SJSA1 (cell line): ENCODE measurements at regions not wholly inside any gene's neighbourhood (a gene's known extent, or its start where the extent isn't known, plus 50 kb on each side); places are given as distances from the start of the nearest gene placed in this dataset.
"Not testable (repeated sequence)": the region's sequence is repeated elsewhere in the genome, so short reads cannot be mapped to it uniquely, and the experiment has no call there.

Experiments
- DNase-seq, 2 experiments: peaks; one replicate each; pipeline ENCODE4 v3.0.0-alpha.2; 2015 to 2020; ENCODE audit warnings: low spot score in 2 of 2, low read depth in 1 of 2
- H3K27ac ChIP-seq: fragments of 250-450 bp; sonication (Bioruptor Pico); 2 replicates; pipeline ENCODE4 v1.5.1; 2020; ENCODE audit warnings: mild to moderate bottlenecking, moderate library complexity
- H3K27me3 ChIP-seq: fragments of 250-450 bp; sonication (Bioruptor Pico); replicated peaks from 2 replicates; pipeline ENCODE4 v1.5.1; 2020; ENCODE audit warnings: mild to moderate bottlenecking, moderate library complexity
- H3K36me3 ChIP-seq: fragments of 250-450 bp; sonication (Bioruptor Pico); 2 replicates; pipeline ENCODE4 v1.5.1; 2020; ENCODE audit warnings: mild to moderate bottlenecking
- H3K4me1 ChIP-seq: fragments of 250-450 bp; sonication (Bioruptor Pico); replicated peaks from 2 replicates; pipeline ENCODE4 v1.6.1; 2021; ENCODE audit warnings: mild to moderate bottlenecking
- H3K4me3 ChIP-seq: fragments of 250-450 bp; sonication (Bioruptor Pico); 2 replicates; pipeline ENCODE4 v1.5.1; 2020; ENCODE audit warnings: mild to moderate bottlenecking
- H3K9me3 ChIP-seq: fragments of 250-450 bp; sonication (Bioruptor Pico); replicated peaks from 2 replicates; pipeline ENCODE4 v1.5.1; 2020; ENCODE audit warnings: mild to moderate bottlenecking

DNA sequence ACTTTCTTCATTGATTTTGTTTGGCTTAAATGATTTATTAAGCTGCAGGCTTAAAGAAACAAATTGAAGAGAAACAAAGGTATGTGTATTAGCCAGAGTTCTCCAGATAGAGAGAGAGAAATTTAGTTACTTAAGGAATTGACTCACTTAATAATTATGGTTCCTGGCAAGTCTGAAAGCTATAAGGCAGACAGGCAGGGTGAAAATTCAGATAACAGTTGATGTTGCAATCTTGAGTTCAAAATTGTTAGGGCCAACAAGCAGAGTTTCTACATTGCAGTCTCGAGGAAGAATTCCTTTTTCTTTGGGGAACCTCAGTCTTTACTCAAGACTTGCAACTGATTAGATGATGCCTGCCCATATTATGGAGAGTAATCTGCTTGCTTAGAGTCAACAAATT lies 593.5 kb downstream of the ADCYAP1 start:
- Histone ChIP-seq H3K27ac (no peak overlapping the region), H3K36me3 (no peaks in the 10 kb centered on the region), H3K4me3 (no peak overlapping the region), H3K4me1 (no peaks in the 10 kb centered on the region), H3K27me3 (no peaks in the 10 kb centered on the region), H3K9me3 (no peaks in the 10 kb centered on the region; the same call in 1 of the 2 replicates)
- no peak for DNase-seq

DNA sequence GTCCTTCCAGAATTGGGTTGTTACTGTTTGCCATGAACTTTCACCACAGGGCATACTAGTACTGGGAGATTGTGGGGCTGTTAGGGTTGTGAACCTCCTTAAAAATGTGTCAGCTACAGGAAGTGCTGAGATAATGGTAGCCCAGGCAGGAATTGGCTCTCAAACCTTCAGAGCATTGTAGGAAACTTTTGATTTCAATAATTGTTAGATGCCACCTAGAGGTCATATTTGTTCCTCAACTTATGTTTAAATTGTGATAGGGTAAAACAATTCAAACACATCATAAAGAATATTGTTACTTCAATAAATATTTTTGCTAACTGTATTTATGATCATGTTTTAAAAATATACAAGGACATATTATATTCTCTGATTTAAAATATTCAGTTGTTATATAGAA lies 594.6 kb downstream of the ADCYAP1 start:
- Histone ChIP-seq H3K4me1 (no peaks in the 10 kb centered on the region), H3K27me3 (no peaks in the 10 kb centered on the region), H3K4me3 (no peak overlapping the region), H3K36me3 (no peaks in the 10 kb centered on the region), H3K9me3 (no peaks in the 10 kb centered on the region; the same call in 1 of the 2 replicates), H3K27ac (no peak overlapping the region)
- DNase-seq: no peak

- H3K27me3 ChIP-seq: no peaks in the 10 kb centered on the region
- H3K4me3 ChIP-seq: no peak overlapping the region
- no peak for DNase-seq
- H3K4me1 ChIP-seq: no peaks in the 10 kb centered on the region
- no peaks in the 10 kb centered on the region; the same call in 1 of the 2 replicates for H3K9me3 ChIP-seq
- no peak overlapping the region for H3K27ac ChIP-seq
- H3K36me3 ChIP-seq: no peaks in the 10 kb centered on the region
These were observed 599.2 kb downstream of the ADCYAP1 start for GRCh38 chr18:1503847-1504246.

GRCh38 chr18:1505856-1506255 lies 601.2 kb downstream of the ADCYAP1 start:
- H3K36me3 ChIP-seq: no peaks in the 10 kb centered on the region
- H3K4me1 ChIP-seq: no peaks in the 10 kb centered on the region
- DNase-seq: no peak
- H3K27me3 ChIP-seq: no peaks in the 10 kb centered on the region
- H3K27ac ChIP-seq: no peak overlapping the region
- no peak overlapping the region for H3K4me3 ChIP-seq
- H3K9me3 ChIP-seq: no peaks in the 10 kb centered on the region; the same call in 1 of the 2 replicates

DNA sequence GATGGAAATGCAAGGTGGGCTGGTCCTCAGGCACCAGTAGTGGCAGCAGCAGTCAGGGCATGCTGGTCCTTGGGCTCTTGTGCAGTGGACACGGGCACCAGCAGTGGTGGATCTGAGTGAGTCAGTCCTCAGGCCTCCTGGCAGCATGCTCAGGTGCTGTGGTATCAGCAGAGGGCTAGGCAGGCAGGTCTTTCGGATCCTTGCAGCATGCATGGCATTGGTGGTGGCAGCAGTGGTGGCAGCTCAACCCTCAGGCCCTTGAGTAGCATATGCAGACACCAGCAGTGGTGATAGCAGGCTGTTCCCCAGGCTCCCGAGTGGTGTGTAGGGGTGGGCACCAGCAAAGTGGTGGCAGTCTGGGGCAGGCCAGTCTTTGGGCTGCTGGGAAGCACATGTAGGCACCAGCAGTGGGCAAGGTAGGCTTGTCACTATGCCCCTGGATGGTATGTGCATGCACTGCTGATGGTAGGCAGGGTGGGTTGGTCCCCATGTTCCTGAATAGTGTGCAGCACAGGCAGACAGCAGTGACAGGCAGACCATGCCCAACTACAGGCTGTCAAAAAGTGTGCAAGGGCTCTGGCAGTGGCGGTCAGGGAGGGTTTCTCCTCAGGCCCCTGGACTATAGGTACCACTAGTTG lies 606.0 kb downstream of the ADCYAP1 start:
- Histone ChIP-seq H3K27ac (no peak overlapping the region), H3K9me3 (no peaks in the 10 kb centered on the region), H3K4me3 (no peak overlapping the region), H3K36me3 (no peaks in the 10 kb centered on the region), H3K4me1 (no peaks in the 10 kb centered on the region), H3K27me3 (no peaks in the 10 kb centered on the region)
- DNase-seq: no peak

GRCh38 chr18:1511619-1512311 lies 607.1 kb downstream of the ADCYAP1 start:
- no peak overlapping the region for H3K4me3 ChIP-seq
- no peaks in the 10 kb centered on the region for H3K9me3 ChIP-seq
- no peaks in the 10 kb centered on the region for H3K36me3 ChIP-seq
- no peak for DNase-seq
- no peaks in the 10 kb centered on the region for H3K27me3 ChIP-seq
- H3K27ac ChIP-seq: no peak overlapping the region
- no peaks in the 10 kb centered on the region for H3K4me1 ChIP-seq

DNA sequence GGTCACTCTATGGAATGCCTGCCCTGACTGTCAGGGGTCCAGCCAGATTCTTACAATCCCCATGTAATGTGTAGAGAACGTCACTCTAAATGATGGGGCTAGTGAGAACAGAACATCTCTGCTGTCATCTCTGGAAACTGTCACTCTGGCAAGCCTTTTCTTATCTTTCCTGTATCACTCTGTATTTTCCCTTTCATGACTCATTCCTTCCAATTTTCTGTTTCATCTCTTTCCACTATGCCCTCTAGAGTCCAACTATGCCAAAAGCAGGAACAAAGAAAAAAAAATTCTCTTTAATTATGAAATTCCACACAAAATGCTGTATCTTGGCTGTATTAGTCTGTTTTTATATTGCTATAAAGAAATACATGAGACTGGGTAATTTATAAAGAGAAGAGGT lies 608.8 kb downstream of the ADCYAP1 start:
- DNase-seq: no peak
- Histone ChIP-seq H3K4me3 (no peak overlapping the region), H3K4me1 (no peaks in the 10 kb centered on the region), H3K36me3 (no peaks in the 10 kb centered on the region), H3K27ac (no peak overlapping the region), H3K9me3 (no peaks in the 10 kb centered on the region), H3K27me3 (no peaks in the 10 kb centered on the region)

- not testable (repeated sequence) for DNase-seq, H3K36me3 ChIP-seq, H3K4me3 ChIP-seq, H3K4me1 ChIP-seq, H3K9me3 ChIP-seq, H3K27me3 ChIP-seq, H3K27ac ChIP-seq
These were observed 617.0 kb downstream of the ADCYAP1 start for GRCh38 chr18:1521588-1522248.

DNA sequence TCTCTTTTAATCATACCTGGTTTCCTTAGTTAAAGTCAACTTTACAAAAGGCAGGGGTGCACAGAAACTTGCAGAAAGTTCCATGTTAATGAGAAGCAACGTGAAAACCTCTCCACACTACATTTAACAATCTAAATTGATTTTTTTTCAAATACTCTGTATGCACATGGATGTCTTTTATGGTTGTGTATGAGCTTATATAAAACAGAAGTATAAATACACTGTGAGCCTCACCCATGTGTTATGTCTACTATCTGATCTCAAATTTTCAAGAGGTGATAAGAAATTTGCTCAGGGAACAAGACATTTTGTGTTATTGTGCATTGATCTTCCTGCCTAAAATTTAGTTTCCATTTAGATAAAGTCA lies 617.6 kb downstream of the ADCYAP1 start:
- no peak for DNase-seq
- Histone ChIP-seq H3K27ac (no peak overlapping the region), H3K4me3 (no peak overlapping the region), H3K9me3 (no peaks in the 10 kb centered on the region), H3K27me3 (no peaks in the 10 kb centered on the region), H3K4me1 (no peaks in the 10 kb centered on the region), H3K36me3 (no peaks in the 10 kb centered on the region)

DNA sequence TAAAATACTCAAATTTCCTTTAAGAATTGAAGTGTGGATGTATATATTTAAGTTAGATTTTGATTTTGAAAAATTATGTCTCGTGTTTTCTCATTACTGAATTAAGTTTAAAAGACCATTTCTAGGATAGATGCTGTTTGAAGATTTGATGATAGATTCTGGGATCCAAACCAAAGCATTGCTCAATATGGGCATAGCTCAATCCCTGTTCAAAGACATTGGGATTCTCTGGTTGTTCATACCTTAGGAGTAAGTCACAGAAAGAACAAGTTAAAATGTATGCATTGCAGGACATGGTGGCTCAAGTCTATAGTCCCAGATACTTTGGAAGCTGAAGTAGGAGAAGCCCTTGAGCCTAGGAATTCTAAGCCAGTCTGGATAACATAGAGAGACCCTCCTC lies 622.3 kb downstream of the ADCYAP1 start:
- no peaks in the 10 kb centered on the region for H3K4me1 ChIP-seq
- H3K4me3 ChIP-seq: no peak overlapping the region
- no peaks in the 10 kb centered on the region for H3K9me3 ChIP-seq
- H3K36me3 ChIP-seq: no peaks in the 10 kb centered on the region
- H3K27ac ChIP-seq: no peak overlapping the region
- no peaks in the 10 kb centered on the region for H3K27me3 ChIP-seq
- DNase-seq: no peak

- DNase-seq: no peak
- H3K9me3 ChIP-seq: no peaks in the 10 kb centered on the region
- H3K36me3 ChIP-seq: no peaks in the 10 kb centered on the region
- H3K4me3 ChIP-seq: no peak overlapping the region
- H3K4me1 ChIP-seq: no peaks in the 10 kb centered on the region
- H3K27ac ChIP-seq: no peak overlapping the region
- H3K27me3 ChIP-seq: no peaks in the 10 kb centered on the region
These were observed 623.1 kb downstream of the ADCYAP1 start for GRCh38 chr18:1527805-1528204.

DNA sequence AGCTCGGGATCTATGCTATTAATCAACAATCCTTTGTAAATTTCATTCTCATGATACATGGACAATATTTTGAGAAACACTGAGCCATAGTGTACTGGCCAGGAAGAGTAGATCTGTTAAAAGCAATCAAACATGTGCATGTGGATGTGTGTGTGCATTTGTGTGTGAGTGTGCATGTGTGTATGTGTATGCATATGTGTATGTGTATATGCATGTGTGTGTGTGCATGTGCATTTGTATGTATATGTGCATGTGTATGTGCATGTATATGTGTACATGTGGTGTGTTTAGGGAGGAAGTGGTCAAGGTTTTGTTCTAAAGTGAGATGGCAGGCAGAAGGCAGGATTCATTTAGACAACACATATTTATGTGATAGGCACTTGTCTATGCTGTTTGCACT lies 623.8 kb downstream of the ADCYAP1 start:
- H3K4me3 ChIP-seq: no peak overlapping the region

GRCh38 chr18:1528964-1529509 lies 624.4 kb downstream of the ADCYAP1 start:
- H3K36me3 ChIP-seq: no peaks in the 10 kb centered on the region
- H3K9me3 ChIP-seq: no peaks in the 10 kb centered on the region
- DNase-seq: no peak
- no peak overlapping the region for H3K4me3 ChIP-seq
- no peaks in the 10 kb centered on the region for H3K4me1 ChIP-seq
- H3K27ac ChIP-seq: no peak overlapping the region
- H3K27me3 ChIP-seq: no peaks in the 10 kb centered on the region

More for the DNA sequence above, 623.8 kb downstream of the ADCYAP1 start:
- Histone ChIP-seq H3K4me1 (no peaks in the 10 kb centered on the region), H3K9me3 (no peaks in the 10 kb centered on the region), H3K36me3 (no peaks in the 10 kb centered on the region), H3K27me3 (no peaks in the 10 kb centered on the region), H3K27ac (no peak overlapping the region)
- DNase-seq: no peak

- Histone ChIP-seq H3K27ac (no peak overlapping the region), H3K4me1 (no peaks in the 10 kb centered on the region), H3K36me3 (no peaks in the 10 kb centered on the region), H3K4me3 (no peak overlapping the region), H3K9me3 (no peaks in the 10 kb centered on the region), H3K27me3 (no peaks in the 10 kb centered on the region)
- DNase-seq: no peak
These were observed 626.0 kb downstream of the ADCYAP1 start for GRCh38 chr18:1530650-1531049.
